Skin epidermis (tissue), 12 donors: ENCODE measurements at regions not wholly inside any gene's neighbourhood (a gene's known extent, or its start where the extent isn't known, plus 50 kb on each side); places are given as distances from the start of the nearest gene placed in this dataset.

Source experiments
- H3K27ac ChIP-seq, 21 experiments: fragments of 200-600 bp; sonication (generic) in 11 of 21; one replicate each; pipeline ENCODE4 v1.5.0; 2020; ENCODE audit warnings: mild to moderate bottlenecking in 3 of 21, inconsistent platforms in 2 of 21, moderate library complexity in 2 of 21
- H3K4me3 ChIP-seq, 7 experiments: fragments of 200-600 bp; sonication (generic) in 2 of 7; one replicate each; pipeline ENCODE4 v1.5.0; 2020; ENCODE audit warnings: inconsistent platforms in 2 of 7, mild to moderate bottlenecking in 2 of 7, moderate library complexity in 1 of 7

DNA sequence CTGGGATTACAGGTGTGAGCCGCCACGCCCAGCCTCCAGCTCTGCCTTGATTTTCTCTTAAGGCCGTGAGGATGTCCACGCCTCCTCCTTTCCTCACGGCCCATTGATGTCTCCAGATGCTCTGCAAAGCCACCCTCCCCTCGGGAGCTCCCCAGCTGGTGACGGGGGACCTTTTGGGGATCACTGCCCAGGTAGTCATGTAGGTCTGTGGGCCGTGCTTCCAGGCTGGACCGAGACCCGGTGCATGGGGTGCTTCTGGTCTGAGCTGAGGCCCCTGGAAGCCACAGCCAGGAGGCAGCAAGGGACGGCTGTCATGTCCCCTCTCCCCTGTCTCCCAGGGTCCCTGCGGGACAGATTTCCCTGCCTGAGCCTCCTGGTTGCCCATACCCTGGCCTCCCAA, 277.8 kb downstream of the SEC14L1 start:
- no peak overlapping the region for H3K4me3 ChIP-seq
- H3K27ac ChIP-seq, result no peak overlapping the region

DNA sequence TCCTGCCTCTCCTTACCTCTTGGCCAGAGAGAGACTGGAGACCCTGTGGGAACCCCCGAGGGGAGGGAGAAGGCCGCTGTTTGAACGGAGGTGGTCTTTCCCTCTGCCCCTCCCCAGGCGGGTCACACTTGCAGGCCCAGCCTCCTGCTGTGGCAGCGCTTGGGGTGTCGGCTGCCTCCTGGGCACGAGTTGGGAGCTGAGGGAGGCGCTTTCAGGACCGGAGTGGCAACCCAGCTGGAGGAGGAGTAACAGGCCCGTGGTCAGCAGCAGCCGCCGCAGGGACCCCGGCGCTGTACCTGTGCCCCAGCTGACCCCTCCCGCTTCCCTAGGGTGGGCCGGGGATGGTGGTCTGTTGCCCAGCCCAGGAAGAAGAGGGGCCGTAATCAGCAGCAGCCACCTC, 278.3 kb downstream of the SEC14L1 start:
- H3K27ac ChIP-seq, result peak overlapping the region in 1 of 21 experiments; percentile 70
- H3K4me3 ChIP-seq, result no peak overlapping the region

DNA sequence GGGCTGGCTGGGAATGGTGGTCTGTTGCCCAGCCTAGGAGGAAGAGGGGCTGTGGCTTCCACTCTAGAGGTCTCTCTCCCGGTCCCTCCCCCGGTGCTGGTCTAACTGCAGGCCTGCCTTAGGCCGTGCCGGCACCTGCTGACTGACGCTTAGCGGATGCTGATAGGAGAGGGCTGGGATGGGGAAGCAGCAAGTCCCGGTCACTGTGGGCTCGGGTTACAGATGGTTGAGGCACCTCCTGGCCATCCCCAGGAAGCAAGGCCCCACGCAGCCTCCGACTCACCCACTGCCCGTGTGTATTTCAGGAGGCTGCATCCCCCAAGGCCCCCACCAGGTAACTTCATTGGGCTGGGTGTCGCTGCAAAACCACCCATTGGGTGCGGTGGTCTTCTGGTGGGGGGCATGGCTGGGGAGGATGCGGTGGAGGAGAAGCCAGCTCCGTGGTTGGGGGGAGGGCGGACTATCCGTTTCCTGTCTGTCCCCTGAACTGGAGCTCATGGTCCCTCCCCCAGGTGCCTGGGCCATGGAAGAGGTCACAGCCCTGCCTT, 278.9 kb downstream of the SEC14L1 start:
- Histone ChIP-seq H3K27ac (peak overlapping the region in 4 of 21 experiments; percentile 13 to 80 (median 57)), H3K4me3 (no peak overlapping the region)

DNA sequence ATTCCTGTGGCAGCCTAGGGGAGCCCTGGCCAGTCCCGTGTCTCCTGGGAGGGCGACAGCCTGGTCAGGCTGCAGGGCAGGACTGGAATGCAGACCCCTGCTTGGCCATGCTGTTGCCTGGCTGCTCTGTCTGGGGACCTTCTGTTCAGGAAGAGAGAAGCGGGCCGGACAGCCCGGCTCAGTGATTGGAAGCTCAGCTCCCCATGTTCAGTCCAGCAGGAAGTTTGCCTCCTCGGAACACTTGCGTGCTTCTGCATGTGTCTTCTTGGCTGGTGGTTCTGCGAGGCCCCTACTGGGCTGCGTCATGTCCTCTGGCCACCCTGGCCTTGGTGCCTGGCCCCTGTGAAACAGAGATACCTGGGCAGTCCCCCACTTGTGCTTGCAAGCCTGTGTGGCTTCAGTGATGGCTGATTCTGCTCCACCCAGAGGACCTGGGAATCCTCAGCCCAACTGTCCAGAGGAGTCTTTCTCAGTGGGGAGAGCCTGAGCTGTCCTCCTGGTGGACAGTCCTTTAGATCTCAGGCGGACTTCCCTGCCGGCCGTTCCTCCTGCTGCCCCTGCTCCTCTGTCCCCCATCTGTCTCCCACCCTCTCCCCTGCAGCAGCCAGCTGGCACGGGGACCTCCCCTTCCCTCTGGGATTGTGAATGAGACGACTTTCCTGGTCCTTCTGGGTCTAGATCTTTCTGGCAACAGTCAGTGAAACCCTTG, 279.5 kb downstream of the SEC14L1 start:
- Histone ChIP-seq H3K27ac (peak overlapping the region in 14 of 21 experiments; percentile 3 to 80 (median 40)), H3K4me3 (no peak overlapping the region)

- Histone ChIP-seq H3K27ac (peak overlapping the region in 18 of 21 experiments; percentile 3 to 80 (median 38)), H3K4me3 (no peak overlapping the region)
Measured at GRCh38 chr17:77420804-77421629, 280.2 kb downstream of the SEC14L1 start.

DNA sequence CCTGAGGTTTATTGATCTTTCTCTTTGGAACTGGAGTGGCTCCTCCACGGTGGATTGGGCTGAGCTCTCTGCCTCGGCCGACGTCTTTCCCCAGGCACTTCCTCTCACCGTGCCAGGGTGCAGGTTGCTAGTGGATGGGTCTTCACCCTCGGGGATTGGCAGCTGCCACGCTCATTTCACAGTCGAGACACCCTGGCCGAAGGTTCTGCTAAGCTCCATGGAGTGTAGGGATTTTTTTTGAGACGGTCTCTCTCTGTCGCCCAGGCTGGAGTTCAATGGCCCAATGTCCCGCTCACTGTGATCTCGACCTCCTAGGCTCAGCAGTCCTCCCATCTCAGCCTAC, 280.8 kb downstream of the SEC14L1 start:
- no peak overlapping the region for H3K4me3 ChIP-seq
- peak overlapping the region in 14 of 21 experiments; percentile 11 to 80 (median 38) for H3K27ac ChIP-seq

GRCh38 chr17:77422104-77422747, 281.5 kb downstream of the SEC14L1 start:
- H3K4me3 ChIP-seq, result no peak overlapping the region
- peak overlapping the region in 11 of 21 experiments; percentile 11 to 80 (median 46) for H3K27ac ChIP-seq

- peak overlapping the region in 9 of 21 experiments; percentile 13 to 71 (median 45) for H3K27ac ChIP-seq
Measured at GRCh38 chr17:77422748-77423113, 282.0 kb downstream of the SEC14L1 start.

GRCh38 chr17:77423589-77424451, 283.1 kb downstream of the SEC14L1 start:
- Histone ChIP-seq H3K27ac (peak overlapping the region in 19 of 21 experiments; percentile 0 to 85 (median 55)), H3K4me3 (no peak overlapping the region)

More at GRCh38 chr17:77422748-77423113, 282.0 kb downstream of the SEC14L1 start:
- H3K4me3 ChIP-seq, result no peak overlapping the region

GRCh38 chr17:77424585-77425344, 284.0 kb downstream of the SEC14L1 start:
- H3K4me3 ChIP-seq, result no peak overlapping the region
- peak overlapping the region in 19 of 21 experiments; percentile 0 to 85 (median 63) for H3K27ac ChIP-seq

DNA sequence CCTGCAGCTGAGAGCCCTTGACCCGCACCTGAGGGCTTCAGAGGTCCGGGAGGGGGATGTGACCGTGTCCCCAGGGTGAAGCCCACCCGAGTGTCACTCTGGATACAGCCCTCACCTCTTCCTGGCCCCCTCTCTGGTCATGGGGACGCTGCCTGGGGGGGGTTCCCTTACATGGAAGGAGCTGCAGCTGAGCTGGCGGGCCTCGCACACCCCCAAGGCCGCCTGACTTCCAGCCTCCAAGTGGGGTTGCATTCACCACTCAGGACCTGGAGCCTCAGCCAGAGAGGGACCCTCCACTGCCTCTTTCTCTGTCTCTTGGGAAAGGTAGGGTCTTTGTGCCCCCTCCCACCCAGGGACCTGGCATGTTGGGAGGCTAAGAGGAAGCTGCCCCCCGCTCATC, 284.6 kb downstream of the SEC14L1 start:
- Histone ChIP-seq H3K4me3 (no peak overlapping the region), H3K27ac (peak overlapping the region in 19 of 21 experiments; percentile 6 to 85 (median 63))

DNA sequence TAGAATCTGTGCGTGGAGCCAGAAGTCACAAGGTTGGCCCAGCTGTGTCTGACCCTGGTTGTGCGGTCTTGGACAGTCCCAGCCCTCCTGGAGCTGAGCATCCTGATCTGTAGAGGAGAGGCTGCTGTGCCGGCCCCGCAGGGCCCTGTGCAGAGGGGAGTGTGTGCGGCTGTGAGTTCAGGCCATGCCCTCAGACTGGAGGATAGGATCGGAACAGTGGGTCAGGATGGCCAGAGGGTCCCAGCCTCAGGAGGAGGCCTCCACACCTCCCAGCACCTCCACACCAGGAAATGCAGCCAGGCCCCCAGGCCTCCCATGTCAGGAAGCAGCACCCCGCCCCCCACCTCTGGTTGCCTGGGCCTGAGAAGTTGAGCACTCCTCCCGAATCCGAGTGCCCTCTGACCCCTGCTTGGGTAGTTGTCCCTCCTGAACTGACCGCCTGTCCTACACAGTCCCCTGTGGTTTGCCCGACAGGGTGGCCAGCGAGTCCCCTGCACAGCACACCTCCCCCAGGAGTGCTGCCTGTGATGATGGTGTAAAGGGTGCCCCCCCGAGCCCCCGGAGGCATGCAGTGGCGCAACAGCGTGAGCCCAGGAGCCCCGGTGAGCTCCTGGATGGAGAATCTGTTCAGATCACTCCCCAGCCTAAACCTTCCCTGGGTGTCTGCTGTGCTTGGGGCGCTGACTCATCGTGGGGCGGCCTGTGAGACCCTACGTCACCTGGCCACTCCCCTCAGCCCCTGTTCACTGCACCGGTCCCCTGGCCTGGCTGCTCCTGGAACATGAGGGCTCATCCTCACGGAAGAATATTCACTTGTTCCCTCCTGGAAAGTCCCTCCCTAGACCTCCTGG, 285.2 kb downstream of the SEC14L1 start:
- Histone ChIP-seq H3K4me3 (no peak overlapping the region), H3K27ac (peak overlapping the region in 19 of 21 experiments; percentile 13 to 85 (median 63))

GRCh38 chr17:77426676-77427386, 286.1 kb downstream of the SEC14L1 start:
- H3K4me3 ChIP-seq, result no peak overlapping the region
- peak overlapping the region in 16 of 21 experiments; percentile 6 to 85 (median 68) for H3K27ac ChIP-seq

DNA sequence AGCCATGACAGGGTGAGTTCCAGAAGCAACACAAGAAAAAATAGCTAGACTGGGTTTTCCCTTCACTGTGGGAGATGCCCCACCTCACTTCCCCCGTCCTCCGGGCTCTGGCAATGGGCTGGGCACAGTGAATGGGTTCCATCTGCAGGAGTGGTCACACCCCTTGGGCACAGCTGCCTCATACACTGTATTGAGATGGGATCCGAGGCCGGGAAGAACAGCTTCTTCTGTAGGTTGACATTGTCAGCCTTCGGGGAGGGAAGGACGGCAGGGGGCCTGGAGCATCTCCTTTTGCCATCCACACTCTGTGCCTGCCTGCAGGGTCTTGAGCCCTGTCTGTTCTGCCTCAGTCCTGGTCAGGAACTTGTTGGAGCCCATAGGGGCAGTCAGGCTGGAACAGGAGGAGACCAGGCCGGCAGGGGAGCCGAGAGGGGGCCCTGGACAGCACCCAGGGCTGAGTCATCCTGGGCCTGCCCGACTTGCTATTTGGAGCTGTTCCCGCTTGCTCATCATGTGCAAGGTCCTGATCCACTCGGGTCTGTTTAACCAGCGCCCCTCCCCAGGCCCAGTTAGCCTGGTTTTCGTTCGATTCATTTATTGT, 286.7 kb downstream of the SEC14L1 start:
- Histone ChIP-seq H3K27ac (peak overlapping the region in 16 of 21 experiments; percentile 0 to 85 (median 55)), H3K4me3 (no peak overlapping the region)

DNA sequence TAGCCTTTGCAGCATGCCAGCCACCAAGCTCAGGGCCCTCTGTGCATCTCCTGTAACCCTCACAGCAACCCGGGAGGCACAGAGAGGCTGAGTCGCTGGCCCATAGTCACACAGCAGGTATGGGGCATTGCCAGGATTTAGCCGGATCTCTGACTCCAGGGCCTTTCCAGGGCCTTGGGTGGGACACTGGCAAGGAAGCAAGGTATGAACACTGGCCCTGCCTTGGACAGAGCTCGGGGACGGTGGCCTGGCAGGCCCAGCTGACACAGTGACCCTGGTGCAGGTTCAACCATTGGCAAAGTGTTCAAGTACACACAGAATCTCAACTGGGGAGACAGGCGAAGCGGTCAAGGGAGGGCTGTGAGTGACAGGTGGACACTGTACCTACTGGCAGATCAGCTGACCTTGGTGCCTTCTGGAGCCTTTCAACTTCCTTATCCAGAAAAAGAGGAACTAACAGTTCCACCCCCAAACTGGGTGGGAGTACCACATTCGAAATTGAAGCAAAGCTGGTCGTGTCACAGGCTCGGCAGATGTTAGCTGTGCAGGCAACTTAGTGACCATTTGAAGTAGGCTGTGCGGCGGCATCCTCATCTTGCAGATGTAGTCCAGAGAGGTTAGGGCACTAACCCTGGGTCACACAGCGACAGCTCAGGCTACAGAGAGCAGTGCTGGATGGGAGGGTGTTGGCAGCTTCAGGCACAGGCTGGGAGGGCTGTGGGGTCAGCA, 287.4 kb downstream of the SEC14L1 start:
- peak overlapping the region in 12 of 21 experiments; percentile 10 to 79 (median 53) for H3K27ac ChIP-seq
- no peak overlapping the region for H3K4me3 ChIP-seq
